ENCODE measurements at regions not wholly inside any gene's neighbourhood (a gene's known extent, or its start where the extent isn't known, plus 50 kb on each side); places are given as distances from the start of the nearest gene placed in this dataset.

- no peak for ATAC-seq
- Histone ChIP-seq H3K4me3 (no peak overlapping the region), H3K27ac (no peak overlapping the region), H3K4me1 (no peaks in the 10 kb centered on the region), H3K9me3 (no peaks in the 10 kb centered on the region), H3K27me3 (no peaks in the 10 kb centered on the region), H3K36me3 (no peaks in the 10 kb centered on the region)
- no peak for DNase-seq
- WGBS, 2 donors, result 57 to 66% methylated on average over 2 of the region's 2 CpGs
- intact Hi-C loops (cut with DNase I), result no loop called here
- TF ChIP-seq CTCF (IDR thresholded peaks at IDR 0.05), result no peak
These were observed 278.4 kb upstream of the SEMA3C start for GRCh38 chr7:81197266-81197665.

- ATAC-seq (no peak), DNase-seq (no peak)
- H3K36me3 ChIP-seq, result no peaks in the 10 kb centered on the region
- no peak overlapping the region for H3K27ac ChIP-seq
- 92 to 100% methylated on average over 1 of the region's 1 CpG for WGBS, 2 donors
- TF ChIP-seq CTCF (IDR thresholded peaks at IDR 0.05), result no peak
- intact Hi-C loops (cut with DNase I), result no loop called here
- no peaks in the 10 kb centered on the region for H3K27me3 ChIP-seq
- no peaks in the 10 kb centered on the region for H3K9me3 ChIP-seq
- H3K4me3 ChIP-seq, result no peak overlapping the region
- H3K4me1 ChIP-seq, result peaks cover 0 to 12% (median 0%) of the 10 kb centered on the region in 9 donors
These were observed 276.2 kb upstream of the SEMA3C start for GRCh38 chr7:81195033-81195432.

- Histone ChIP-seq H3K4me3 (no peak overlapping the region), H3K4me1 (peaks cover 0 to 23% (median 0%) of the 10 kb centered on the region in 9 donors), H3K9me3 (no peaks in the 10 kb centered on the region), H3K36me3 (no peaks in the 10 kb centered on the region), H3K27ac (peak overlapping the region in 4 of 10 donors; percentile 16 to 48 (median 28)), H3K27me3 (no peaks in the 10 kb centered on the region)
- ATAC-seq (peak in 7 of 8 donors; percentile 75 to 99 (median 93)), DNase-seq (peak in 1 of 2 donors; percentile 10)
- intact Hi-C loops (cut with DNase I), result no loop called here
- TF ChIP-seq CTCF (IDR thresholded peaks at IDR 0.05), result no peak
- 33 to 37% methylated on average over 3 of the region's 3 CpGs for WGBS, 2 donors
These were observed 272.3 kb upstream of the SEMA3C start for GRCh38 chr7:81190997-81191768.

- Histone ChIP-seq H3K4me3 (no peak overlapping the region), H3K4me1 (peaks cover 0 to 23% (median 5%) of the 10 kb centered on the region in 9 donors), H3K36me3 (no peaks in the 10 kb centered on the region), H3K9me3 (no peaks in the 10 kb centered on the region), H3K27ac (peak overlapping the region in 1 of 10 donors; percentile 8), H3K27me3 (no peaks in the 10 kb centered on the region)
- intact Hi-C loops (cut with DNase I), result loop anchor here in 2 of 10 donors (5.0 kb wide), 2 partner anchors 265 to 485 kb away; no protein-coding TSS in a partner anchor
- 31 to 42% methylated on average over 1 of the region's 1 CpG for WGBS, 2 donors
- DNase-seq (no peak), ATAC-seq (peak in 1 of 8 donors; percentile 14)
- TF ChIP-seq CTCF (IDR thresholded peaks at IDR 0.05), result no peak
These were observed 268.9 kb upstream of the SEMA3C start for GRCh38 chr7:81187753-81188152.

All from heart right ventricle (tissue), 16 donors.